Retinal pigment epithelial cell (primary cell): ENCODE measurements at regions not wholly inside any gene's neighbourhood (a gene's known extent, or its start where the extent isn't known, plus 50 kb on each side); places are given as distances from the start of the nearest gene placed in this dataset.

ENCODE experiments used
- DNase-seq: peaks from one replicate; pipeline ENCODE4 v3.0.0-alpha.2; 2010; ENCODE audit warnings: low read depth
- H3K4me3 ChIP-seq: 2 replicates; pipeline ENCODE4 v1.5.1; 2011; ENCODE audit warnings: mild to moderate bottlenecking, low read length, control low read depth, moderate library complexity
- CTCF ChIP-seq: conservative IDR thresholded peaks from 2 replicates; pipeline ENCODE4 v1.5.1; 2011; ENCODE audit warnings: low read depth, low read length, control low read depth, inconsistent platforms

GRCh38 chr13:38283346-38283745 is 66.3 kb upstream of the UFM1 start:
- DNase-seq, result no peak
- no peak overlapping the region for H3K4me3 ChIP-seq
- TF ChIP-seq CTCF, result no peak

- H3K4me3 ChIP-seq, result no peak overlapping the region
- TF ChIP-seq CTCF, result no peak
- DNase-seq, result peak; percentile 62
These were observed 84.5 kb upstream of the UFM1 start for GRCh38 chr13:38265132-38265497.

- TF ChIP-seq CTCF, result no peak
- DNase-seq, result no peak
- no peak overlapping the region for H3K4me3 ChIP-seq
These were observed 85.1 kb upstream of the UFM1 start for GRCh38 chr13:38264363-38265131.

GRCh38 chr13:38262211-38262610 is 87.4 kb upstream of the UFM1 start:
- no peak for TF ChIP-seq CTCF
- no peak overlapping the region for H3K4me3 ChIP-seq
- no peak for DNase-seq

- no peak for DNase-seq
- H3K4me3 ChIP-seq, result no peak overlapping the region
- no peak for TF ChIP-seq CTCF
These were observed 94.1 kb upstream of the UFM1 start for GRCh38 chr13:38255600-38255999.

GRCh38 chr13:38239874-38240273 is 109.8 kb upstream of the UFM1 start:
- DNase-seq, result no peak
- no peak for TF ChIP-seq CTCF
- H3K4me3 ChIP-seq, result no peak overlapping the region

GRCh38 chr13:38228322-38228721 is 121.3 kb upstream of the UFM1 start:
- DNase-seq, result no peak
- H3K4me3 ChIP-seq, result no peak overlapping the region
- no peak for TF ChIP-seq CTCF
